Femur (tissue), 1 donor: ENCODE measurements at regions not wholly inside any gene's neighbourhood (a gene's known extent, or its start where the extent isn't known, plus 50 kb on each side); places are given as distances from the start of the nearest gene placed in this dataset.

Experiments
- DNase-seq: peaks from one replicate; pipeline ENCODE4 v3.0.0-alpha.2; 2017

- no peak for DNase-seq
These were observed 129.9 kb upstream of the COL21A1 start for GRCh38 chr6:56377295-56377694.

GRCh38 chr6:56375806-56376205 lies 128.4 kb upstream of the COL21A1 start:
- no peak for DNase-seq

- DNase-seq = peak; percentile 89
These were observed 127.5 kb upstream of the COL21A1 start for GRCh38 chr6:56374841-56375369.

- no peak for DNase-seq
These were observed 125.1 kb upstream of the COL21A1 start for GRCh38 chr6:56372406-56372995.

- peak; percentile 74 for DNase-seq
These were observed 123.3 kb upstream of the COL21A1 start for GRCh38 chr6:56370561-56371211.

GRCh38 chr6:56370127-56370540 lies 122.8 kb upstream of the COL21A1 start:
- DNase-seq = peak; percentile 80

GRCh38 chr6:56368491-56368890 lies 121.1 kb upstream of the COL21A1 start:
- DNase-seq = no peak

- peak; percentile 81 for DNase-seq
These were observed 118.9 kb upstream of the COL21A1 start for GRCh38 chr6:56366141-56366852.

- no peak for DNase-seq
These were observed 117.5 kb upstream of the COL21A1 start for GRCh38 chr6:56364827-56365339.

GRCh38 chr6:56364431-56364826 lies 117.0 kb upstream of the COL21A1 start:
- no peak for DNase-seq

GRCh38 chr6:56363796-56364430 lies 116.5 kb upstream of the COL21A1 start:
- no peak for DNase-seq

- DNase-seq = no peak
These were observed 114.4 kb upstream of the COL21A1 start for GRCh38 chr6:56361812-56362211.

GRCh38 chr6:56359201-56359899 lies 112.0 kb upstream of the COL21A1 start:
- DNase-seq = peak; percentile 75

GRCh38 chr6:56357616-56358373 lies 110.4 kb upstream of the COL21A1 start:
- no peak for DNase-seq

- DNase-seq = no peak
These were observed 109.0 kb upstream of the COL21A1 start for GRCh38 chr6:56356426-56356825.

- DNase-seq = no peak
These were observed 106.5 kb upstream of the COL21A1 start for GRCh38 chr6:56353860-56354259.

- no peak for DNase-seq
These were observed 103.4 kb upstream of the COL21A1 start for GRCh38 chr6:56350628-56351260.

- DNase-seq = no peak
These were observed 101.8 kb upstream of the COL21A1 start for GRCh38 chr6:56349194-56349593.

- no peak for DNase-seq
These were observed 101.2 kb upstream of the COL21A1 start for GRCh38 chr6:56348578-56348977.

- no peak for DNase-seq
These were observed 100.1 kb upstream of the COL21A1 start for GRCh38 chr6:56347526-56347925.

GRCh38 chr6:56346958-56347357 lies 99.6 kb upstream of the COL21A1 start:
- no peak for DNase-seq
